GM12878 (cell line): ENCODE measurements at regions not wholly inside any gene's neighbourhood (a gene's known extent, or its start where the extent isn't known, plus 50 kb on each side); places are given as distances from the start of the nearest gene placed in this dataset.

ENCODE experiments used
- ATAC-seq: fragments of 200-7000 bp; cut with Tn5 transposase; 3 replicates; pipeline ENCODE4 v1.9.1; 2020; ENCODE audit warnings: mild to moderate bottlenecking, moderate library complexity
- BruUV-seq: library from RNA; stranded (reverse); fragments of 400-500 nt; replicated peaks from 2 replicates; lab custom pipeline; 2021; lab: Mats Ljungman, UMichigan
- CTCF ChIA-PET: fragments of 300-600 bp; sonication (Branson Sonifier 250); formaldehyde crosslinking; extraction: SDS; loops from one replicate; lab custom pipeline; 2021; ENCODE audit warnings: inconsistent platforms; lab: Yijun Ruan, JAX
- POLR2A ChIA-PET: fragments of 350-600 bp; formaldehyde crosslinking; extraction: SDS; loops from one replicate; lab custom pipeline; 2021; ENCODE audit warnings: inconsistent platforms; lab: Charles Lee
- RAD21 ChIA-PET: fragments of 300-600 bp; sonication (Branson Sonifier 250); formaldehyde crosslinking; loops from one replicate; lab custom pipeline; 2023; ENCODE audit warnings: antibody characterized with exemption; ENCODE audit not compliant: unreplicated experiment; lab: Charles Lee
- SMC1A ChIA-PET: fragments of 300-600 bp; sonication (Branson Sonifier 250); formaldehyde crosslinking; loops from one replicate; lab custom pipeline; 2023; ENCODE audit not compliant: unreplicated experiment, uncharacterized antibody; lab: Charles Lee
- DNase-seq: peaks from one replicate; pipeline ENCODE4 v3.0.0-alpha.2; 2011; ENCODE audit warnings: low read depth, low spot score
- FAIRE-seq: peaks from 3 replicates; lab custom pipeline; 2011; peaks lifted over from hg19 to GRCh38; lab: Jason Lieb, UNC
- H2AFZ ChIP-seq: 2 replicates; pipeline ENCODE4 v1.6.0; 2011; ENCODE audit warnings: low read depth, low read length, control low read depth; ENCODE audit not compliant: control insufficient read depth
- H3K27ac ChIP-seq: 2 replicates; pipeline ENCODE4 v1.5.1; 2011; ENCODE audit warnings: control low read depth; ENCODE audit not compliant: control insufficient read depth, insufficient read depth
- H3K27me3 ChIP-seq, 2 experiments: replicated peaks in 1 of 2; 2 replicates each; pipeline versions ENCODE4 v1.6.0 to v1.6.1; 2011; ENCODE audit warnings: low read length in 1 of 2; ENCODE audit not compliant: control insufficient read depth in 2 of 2, insufficient read depth in 2 of 2
- H3K36me3 ChIP-seq, 2 experiments: 2 replicates each; pipeline ENCODE4 v1.5.1; 2011; ENCODE audit warnings: low read length in 1 of 2; ENCODE audit not compliant: control insufficient read depth in 2 of 2, insufficient read depth in 2 of 2
- H3K4me1 ChIP-seq: 2 replicates; pipeline ENCODE4 v1.6.1; 2011; ENCODE audit warnings: mild to moderate bottlenecking, low read length, moderate library complexity, mixed read lengths; ENCODE audit not compliant: control insufficient read depth, insufficient read depth
- H3K4me2 ChIP-seq: 2 replicates; pipeline ENCODE4 v1.6.0; 2011; ENCODE audit warnings: control low read depth; ENCODE audit not compliant: control insufficient read depth, insufficient read depth
- H3K4me3 ChIP-seq: fragments of 200-600 bp; sonication (generic); 2 replicates; pipeline ENCODE4 v1.5.1; 2016
- H3K79me2 ChIP-seq: 2 replicates; pipeline ENCODE4 v1.6.0; 2011; ENCODE audit warnings: low read length; ENCODE audit not compliant: control insufficient read depth, insufficient read depth
- H3K9ac ChIP-seq: 2 replicates; pipeline ENCODE4 v1.8.0; 2011; ENCODE audit warnings: low read length, control low read depth, mixed read lengths; ENCODE audit not compliant: control insufficient read depth, insufficient read depth
- H3K9me3 ChIP-seq: replicated peaks from 3 replicates; pipeline ENCODE4 v1.5.1; 2011; ENCODE audit warnings: mild to moderate bottlenecking, low read length; ENCODE audit not compliant: control insufficient read depth, insufficient read depth
- H4K20me1 ChIP-seq: 2 replicates; pipeline ENCODE4 v1.6.0; 2011; ENCODE audit not compliant: control insufficient read depth, insufficient read depth
- CTCF ChIP-seq, 3 experiments: IDR thresholded peaks in 2 of 3; conservative IDR thresholded peaks in 1 of 3; 2 replicates each; pipeline ENCODE4 v1.5.1; 2011; ENCODE audit warnings: low read depth in 3 of 3, low read length in 3 of 3, mild to moderate bottlenecking in 3 of 3, control low read depth in 2 of 3, moderate library complexity in 2 of 3, inconsistent platforms in 1 of 3, mixed read lengths in 1 of 3; ENCODE audit not compliant: control insufficient read depth in 2 of 3, insufficient read depth in 1 of 3; ENCODE audit errors: extremely low read depth in 1 of 3
- DPF2 ChIP-seq: fragments of 450-650 bp; IDR thresholded peaks from 2 replicates; pipeline ENCODE4 v1.6.1; 2017; ENCODE audit warnings: mild to moderate bottlenecking
- HSF1 ChIP-seq: fragments of 150-350 bp; IDR thresholded peaks from 2 replicates; pipeline ENCODE4 v1.6.1; 2014; ENCODE audit warnings: mild to moderate bottlenecking, low read depth, low read length
- IKZF1 ChIP-seq: fragments of 450-650 bp; conservative IDR thresholded peaks from 2 replicates; pipeline ENCODE4 v1.6.1; 2017; ENCODE audit warnings: antibody characterized with exemption, mild to moderate bottlenecking
- NBN ChIP-seq: fragments of 450-650 bp; IDR thresholded peaks from 2 replicates; pipeline ENCODE4 v1.6.1; 2016
- NRF1 ChIP-seq: conservative IDR thresholded peaks from 2 replicates; pipeline ENCODE4 v1.6.1; 2011; ENCODE audit warnings: mild to moderate bottlenecking, low read depth, low read length, improper control_type of control experiment
- POLR2AphosphoS2 ChIP-seq: IDR thresholded peaks from 2 replicates; pipeline ENCODE4 v1.6.1; 2011; ENCODE audit warnings: low read depth, mild to moderate bottlenecking, low read length, improper control_type of control experiment, moderate library complexity
- SREBF1 ChIP-seq: IDR thresholded peaks from 2 replicates; pipeline ENCODE4 v1.6.1; 2012; ENCODE audit warnings: mild to moderate bottlenecking, low read length
- TCF7 ChIP-seq: IDR thresholded peaks from 2 replicates; pipeline ENCODE4 v1.6.1; 2014; ENCODE audit warnings: antibody characterized with exemption, borderline replicate concordance
- WRNIP1 ChIP-seq: IDR thresholded peaks from 2 replicates; pipeline ENCODE4 v1.6.1; 2011; ENCODE audit warnings: low read depth, low read length, improper control_type of control experiment, borderline replicate concordance
- WGBS: methylation state at CpG from one replicate; pipeline ENCODE4 v1.1.6; 2016; ENCODE audit warnings: low lambda C conversion rate; ENCODE audit not compliant: insufficient replicate concordance, insufficient coverage; ENCODE audit errors: missing lambda C conversion rate; 5-methylcytosine and 5-hydroxymethylcytosine counted together
- in situ Hi-C: fragments of 300-500 bp; cut with MboI; formaldehyde crosslinking; loops from 9 replicates; pipeline ENCODE4 v1.14.3; 2018; ENCODE audit warnings: mixed read lengths
- intact Hi-C: fragments of 100-400 bp; cut with micrococcal nuclease; formaldehyde crosslinking; loops from one replicate; pipeline ENCODE4 v1.14.2; 2022; ENCODE audit not compliant: unreplicated experiment
- TF ChIP-seq, protein P1 (sequence below): IDR thresholded peaks from 2 replicates; pipeline ENCODE4 v1.6.1; 2012; ENCODE audit warnings: improper control_type of control experiment, low read depth, low read length; ENCODE audit not compliant: insufficient replicate concordance

GRCh38 chr7:69076566-69076965 is 521.7 kb upstream of the AUTS2 start:
- POLR2A ChIA-PET, result no interaction called here
- Histone ChIP-seq H3K36me3 (no peaks in the 10 kb centered on the region), H3K9ac (no peak overlapping the region), H3K4me2 (no peak overlapping the region), H3K9me3 (no peaks in the 10 kb centered on the region), H3K79me2 (no peaks in the 10 kb centered on the region), H2AFZ (no peak overlapping the region), H3K4me3 (no peak overlapping the region), H3K4me1 (no peaks in the 10 kb centered on the region), H3K27me3 (no peaks in the 10 kb centered on the region), H4K20me1 (no peaks in the 10 kb centered on the region), H3K27ac (no peak overlapping the region)
- CTCF ChIA-PET, result no interaction called here
- in situ Hi-C loops (no loop called here), intact Hi-C loops (no loop called here)
- FAIRE-seq, result no peak
- RAD21 ChIA-PET, result no interaction called here
- ATAC-seq, result no peak
- no peak for DNase-seq
- SMC1A ChIA-PET, result no interaction called here
- WGBS, result 25% methylated on average over 4 of the region's 4 CpGs
- no TSS peak for BruUV-seq
- TF ChIP-seq WRNIP1 (no peak), NRF1 (no peak), SREBF1 (no peak), NBN (no peak), HSF1 (no peak), IKZF1 (no peak), TCF7 (no peak), DPF2 (no peak), POLR2AphosphoS2 (no peak), CTCF (IDR thresholded peaks at IDR 0.05 in 2 of 3, conservative IDR thresholded peaks at IDR 0.05 in 1 of 3; ENCODE audit: control insufficient read depth in 2 of 3, extremely low read depth in 1 of 3, insufficient read depth in 1 of 3, low read depth in 3 of 3, low read length in 3 of 3) (no peak)
- TF ChIP-seq, protein P1, sequence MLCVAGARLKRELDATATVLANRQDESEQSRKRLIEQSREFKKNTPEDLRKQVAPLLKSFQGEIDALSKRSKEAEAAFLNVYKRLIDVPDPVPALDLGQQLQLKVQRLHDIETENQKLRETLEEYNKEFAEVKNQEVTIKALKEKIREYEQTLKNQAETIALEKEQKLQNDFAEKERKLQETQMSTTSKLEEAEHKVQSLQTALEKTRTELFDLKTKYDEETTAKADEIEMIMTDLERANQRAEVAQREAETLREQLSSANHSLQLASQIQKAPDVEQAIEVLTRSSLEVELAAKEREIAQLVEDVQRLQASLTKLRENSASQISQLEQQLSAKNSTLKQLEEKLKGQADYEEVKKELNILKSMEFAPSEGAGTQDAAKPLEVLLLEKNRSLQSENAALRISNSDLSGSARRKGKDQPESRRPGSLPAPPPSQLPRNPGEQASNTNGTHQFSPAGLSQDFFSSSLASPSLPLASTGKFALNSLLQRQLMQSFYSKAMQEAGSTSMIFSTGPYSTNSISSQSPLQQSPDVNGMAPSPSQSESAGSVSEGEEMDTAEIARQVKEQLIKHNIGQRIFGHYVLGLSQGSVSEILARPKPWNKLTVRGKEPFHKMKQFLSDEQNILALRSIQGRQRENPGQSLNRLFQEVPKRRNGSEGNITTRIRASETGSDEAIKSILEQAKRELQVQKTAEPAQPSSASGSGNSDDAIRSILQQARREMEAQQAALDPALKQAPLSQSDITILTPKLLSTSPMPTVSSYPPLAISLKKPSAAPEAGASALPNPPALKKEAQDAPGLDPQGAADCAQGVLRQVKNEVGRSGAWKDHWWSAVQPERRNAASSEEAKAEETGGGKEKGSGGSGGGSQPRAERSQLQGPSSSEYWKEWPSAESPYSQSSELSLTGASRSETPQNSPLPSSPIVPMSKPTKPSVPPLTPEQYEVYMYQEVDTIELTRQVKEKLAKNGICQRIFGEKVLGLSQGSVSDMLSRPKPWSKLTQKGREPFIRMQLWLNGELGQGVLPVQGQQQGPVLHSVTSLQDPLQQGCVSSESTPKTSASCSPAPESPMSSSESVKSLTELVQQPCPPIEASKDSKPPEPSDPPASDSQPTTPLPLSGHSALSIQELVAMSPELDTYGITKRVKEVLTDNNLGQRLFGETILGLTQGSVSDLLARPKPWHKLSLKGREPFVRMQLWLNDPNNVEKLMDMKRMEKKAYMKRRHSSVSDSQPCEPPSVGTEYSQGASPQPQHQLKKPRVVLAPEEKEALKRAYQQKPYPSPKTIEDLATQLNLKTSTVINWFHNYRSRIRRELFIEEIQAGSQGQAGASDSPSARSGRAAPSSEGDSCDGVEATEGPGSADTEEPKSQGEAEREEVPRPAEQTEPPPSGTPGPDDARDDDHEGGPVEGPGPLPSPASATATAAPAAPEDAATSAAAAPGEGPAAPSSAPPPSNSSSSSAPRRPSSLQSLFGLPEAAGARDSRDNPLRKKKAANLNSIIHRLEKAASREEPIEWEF, result no peak
